HFF-Myc (cell line): ENCODE measurements at regions not wholly inside any gene's neighbourhood (a gene's known extent, or its start where the extent isn't known, plus 50 kb on each side); places are given as distances from the start of the nearest gene placed in this dataset.

Experiments used
- DNase-seq: peaks from one replicate; pipeline ENCODE4 v3.0.0-alpha.2; 2011; ENCODE audit warnings: low read depth; ENCODE audit errors: extremely low read depth
- H3K4me3 ChIP-seq: replicated peaks from 2 replicates; pipeline ENCODE4 v1.5.1; 2011; ENCODE audit warnings: low read depth, mild to moderate bottlenecking, control low read depth, low read length
- TF ChIP-seq, protein P1 (sequence below): IDR thresholded peaks from 2 replicates; pipeline ENCODE4 v1.5.1; 2012; ENCODE audit warnings: mild to moderate bottlenecking, low read depth, low read length, control low read depth; ENCODE audit errors: missing control alignments

DNA sequence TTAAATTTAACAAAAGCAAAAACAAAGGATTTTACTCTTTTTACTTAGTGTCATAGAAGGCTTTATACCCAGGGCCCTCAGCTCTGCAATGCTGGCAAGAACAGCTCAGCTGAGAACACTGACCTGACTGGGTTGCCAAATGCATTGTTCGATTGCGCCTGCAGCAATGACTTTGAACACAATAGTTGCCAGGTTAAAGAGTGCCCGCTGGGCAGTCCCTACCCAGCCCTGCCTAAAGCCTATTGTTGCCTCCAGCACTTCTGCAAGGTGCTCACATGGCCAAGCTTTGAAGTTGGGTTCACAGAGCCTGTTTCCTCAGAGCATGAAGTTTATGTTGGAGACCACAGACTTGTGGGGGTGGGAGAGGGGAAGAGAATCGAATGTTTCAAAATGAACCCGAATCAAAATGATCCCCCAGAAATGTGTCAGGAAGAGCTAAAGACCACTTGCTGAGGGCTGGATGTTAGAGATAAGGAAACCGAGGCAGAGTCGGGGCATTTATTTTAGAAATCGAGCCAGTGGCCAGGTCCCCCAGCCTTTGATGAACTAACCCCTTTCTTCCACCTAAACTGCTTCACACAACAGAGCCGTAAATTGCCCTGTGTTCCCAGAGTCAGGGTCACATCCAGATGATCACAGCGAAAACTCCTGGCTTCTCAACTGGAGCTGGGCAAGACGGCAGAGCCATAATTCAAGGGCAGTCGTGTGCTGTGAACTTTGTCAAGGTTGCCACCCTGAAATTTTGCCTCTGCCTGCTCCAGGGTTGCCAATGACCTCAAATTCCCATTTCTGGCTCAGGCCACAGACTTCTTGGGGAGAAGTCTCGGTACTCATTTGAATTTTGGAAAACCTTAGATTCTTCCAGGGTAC lies 55.0 kb downstream of the FOXA2 start:
- no peak overlapping the region for H3K4me3 ChIP-seq
- DNase-seq, result no peak

DNA sequence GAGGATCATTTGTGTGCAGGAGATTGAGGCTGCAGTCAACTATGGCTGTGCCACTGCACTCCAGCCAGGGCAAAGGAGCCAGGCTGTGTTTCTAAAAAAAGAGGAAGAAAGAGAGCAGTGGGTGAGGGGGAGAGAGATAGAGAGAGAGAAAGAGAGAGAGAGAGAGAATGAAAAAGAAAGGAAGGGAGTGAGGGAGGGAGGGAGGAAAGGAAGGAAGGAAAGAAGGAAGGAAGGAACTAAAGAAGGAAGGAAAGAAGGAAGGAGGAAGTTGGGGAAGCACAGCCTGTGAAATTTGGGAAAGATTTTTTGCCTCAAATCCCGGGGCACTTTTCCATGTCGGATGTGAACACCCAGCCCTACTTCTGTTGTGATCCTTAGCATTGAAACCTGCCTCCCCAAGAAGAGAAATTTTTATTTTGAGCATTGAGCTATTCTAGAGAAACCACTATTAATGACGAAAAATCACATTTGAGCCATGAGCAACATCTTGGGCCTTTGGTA lies 57.8 kb downstream of the FOXA2 start:
- TF ChIP-seq, protein P1, sequence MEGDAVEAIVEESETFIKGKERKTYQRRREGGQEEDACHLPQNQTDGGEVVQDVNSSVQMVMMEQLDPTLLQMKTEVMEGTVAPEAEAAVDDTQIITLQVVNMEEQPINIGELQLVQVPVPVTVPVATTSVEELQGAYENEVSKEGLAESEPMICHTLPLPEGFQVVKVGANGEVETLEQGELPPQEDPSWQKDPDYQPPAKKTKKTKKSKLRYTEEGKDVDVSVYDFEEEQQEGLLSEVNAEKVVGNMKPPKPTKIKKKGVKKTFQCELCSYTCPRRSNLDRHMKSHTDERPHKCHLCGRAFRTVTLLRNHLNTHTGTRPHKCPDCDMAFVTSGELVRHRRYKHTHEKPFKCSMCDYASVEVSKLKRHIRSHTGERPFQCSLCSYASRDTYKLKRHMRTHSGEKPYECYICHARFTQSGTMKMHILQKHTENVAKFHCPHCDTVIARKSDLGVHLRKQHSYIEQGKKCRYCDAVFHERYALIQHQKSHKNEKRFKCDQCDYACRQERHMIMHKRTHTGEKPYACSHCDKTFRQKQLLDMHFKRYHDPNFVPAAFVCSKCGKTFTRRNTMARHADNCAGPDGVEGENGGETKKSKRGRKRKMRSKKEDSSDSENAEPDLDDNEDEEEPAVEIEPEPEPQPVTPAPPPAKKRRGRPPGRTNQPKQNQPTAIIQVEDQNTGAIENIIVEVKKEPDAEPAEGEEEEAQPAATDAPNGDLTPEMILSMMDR, result no peak
- H3K4me3 ChIP-seq, result no peak overlapping the region
- no peak for DNase-seq

More for the DNA sequence above, 55.0 kb downstream of the FOXA2 start:
- TF ChIP-seq, protein P1, result no peak

DNA sequence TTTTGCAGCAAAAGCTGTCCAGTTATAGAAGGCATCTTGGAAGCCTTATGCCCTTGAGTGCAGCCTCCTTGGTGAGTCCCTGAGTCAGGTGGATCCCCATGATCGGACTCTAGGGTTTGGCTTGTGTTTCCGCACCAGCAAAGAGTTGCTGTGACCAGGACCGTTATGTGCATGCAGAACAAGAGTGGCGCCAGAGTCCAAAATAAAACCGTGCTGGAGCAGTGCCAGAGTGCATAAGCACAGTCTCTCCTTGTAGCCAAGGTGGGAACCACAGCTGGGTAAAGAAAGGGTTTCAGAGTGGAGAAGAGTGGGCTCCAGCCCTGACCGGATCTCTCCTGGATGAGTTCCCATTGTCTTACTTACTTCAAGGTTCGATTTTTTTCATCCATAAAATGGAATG lies 58.6 kb downstream of the FOXA2 start:
- TF ChIP-seq, protein P1, result no peak
- no peak overlapping the region for H3K4me3 ChIP-seq
- no peak for DNase-seq

DNA sequence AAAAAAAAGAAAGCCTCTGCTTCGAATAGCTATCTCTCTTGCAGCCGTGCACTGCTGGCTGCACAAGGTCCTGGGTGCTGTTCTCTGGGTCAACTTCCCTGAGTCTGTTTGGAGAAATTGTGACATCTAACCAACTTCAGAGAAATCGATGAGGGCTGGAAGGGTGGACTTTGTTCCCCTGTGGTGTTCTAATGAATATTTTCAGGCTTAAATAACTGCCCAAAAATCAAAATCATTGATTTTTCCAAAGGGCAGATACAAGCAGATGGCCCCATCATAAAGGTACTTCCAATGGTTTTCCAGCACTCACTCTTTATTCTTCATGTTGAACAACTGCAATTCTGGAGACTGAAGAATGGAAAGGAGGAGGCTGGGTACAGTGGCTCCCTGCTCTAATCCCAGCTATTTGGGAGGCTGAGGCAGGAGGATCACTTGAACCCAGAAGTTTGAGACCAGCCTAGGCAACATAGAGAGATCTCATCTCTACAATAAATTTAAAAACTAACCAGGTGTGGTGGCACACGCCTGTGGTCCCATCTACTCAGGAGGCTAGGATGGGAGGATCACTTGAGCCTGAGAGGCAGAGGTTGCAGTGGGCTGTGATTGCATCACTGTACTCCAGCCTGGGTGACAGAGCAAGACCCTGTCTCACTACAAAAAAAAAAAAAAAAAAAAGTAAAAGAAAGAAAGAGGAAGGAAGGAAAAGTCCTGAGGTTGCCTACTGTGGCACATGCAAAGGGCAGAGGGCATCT lies 59.1 kb downstream of the FOXA2 start:
- no peak overlapping the region for H3K4me3 ChIP-seq
- TF ChIP-seq, protein P1, result no peak
- DNase-seq, result no peak

DNA sequence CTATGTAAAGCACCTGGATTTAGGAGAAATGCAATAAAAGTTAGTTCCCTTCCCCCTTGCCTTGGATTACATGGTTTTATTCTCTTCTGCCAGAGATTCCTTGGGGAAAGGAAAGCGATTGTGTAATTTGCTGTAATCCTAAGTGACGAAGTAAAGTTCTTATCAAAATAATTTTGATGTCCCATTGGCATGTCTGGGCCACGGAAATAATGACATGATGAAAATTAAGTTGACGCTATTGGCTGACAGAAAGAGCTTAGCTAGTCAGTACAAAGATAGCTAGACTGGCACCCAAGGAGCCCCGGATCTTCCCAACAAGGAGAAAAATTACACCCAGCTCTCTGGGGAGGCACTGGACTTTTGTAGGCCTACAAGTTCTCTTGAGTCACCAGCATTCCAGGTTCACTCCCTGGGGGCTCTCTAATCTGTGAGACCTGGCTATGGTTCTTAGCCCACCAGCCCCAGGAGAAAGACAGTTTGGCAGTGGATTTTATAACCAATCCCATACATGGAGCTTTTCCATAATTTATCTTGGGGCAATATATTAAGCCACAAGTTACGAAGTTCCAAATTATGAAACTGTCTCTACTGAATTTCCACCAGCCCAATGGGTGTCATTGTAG lies 59.9 kb downstream of the FOXA2 start:
- TF ChIP-seq, protein P1, result no peak
- no peak overlapping the region for H3K4me3 ChIP-seq
- DNase-seq, result no peak

DNA sequence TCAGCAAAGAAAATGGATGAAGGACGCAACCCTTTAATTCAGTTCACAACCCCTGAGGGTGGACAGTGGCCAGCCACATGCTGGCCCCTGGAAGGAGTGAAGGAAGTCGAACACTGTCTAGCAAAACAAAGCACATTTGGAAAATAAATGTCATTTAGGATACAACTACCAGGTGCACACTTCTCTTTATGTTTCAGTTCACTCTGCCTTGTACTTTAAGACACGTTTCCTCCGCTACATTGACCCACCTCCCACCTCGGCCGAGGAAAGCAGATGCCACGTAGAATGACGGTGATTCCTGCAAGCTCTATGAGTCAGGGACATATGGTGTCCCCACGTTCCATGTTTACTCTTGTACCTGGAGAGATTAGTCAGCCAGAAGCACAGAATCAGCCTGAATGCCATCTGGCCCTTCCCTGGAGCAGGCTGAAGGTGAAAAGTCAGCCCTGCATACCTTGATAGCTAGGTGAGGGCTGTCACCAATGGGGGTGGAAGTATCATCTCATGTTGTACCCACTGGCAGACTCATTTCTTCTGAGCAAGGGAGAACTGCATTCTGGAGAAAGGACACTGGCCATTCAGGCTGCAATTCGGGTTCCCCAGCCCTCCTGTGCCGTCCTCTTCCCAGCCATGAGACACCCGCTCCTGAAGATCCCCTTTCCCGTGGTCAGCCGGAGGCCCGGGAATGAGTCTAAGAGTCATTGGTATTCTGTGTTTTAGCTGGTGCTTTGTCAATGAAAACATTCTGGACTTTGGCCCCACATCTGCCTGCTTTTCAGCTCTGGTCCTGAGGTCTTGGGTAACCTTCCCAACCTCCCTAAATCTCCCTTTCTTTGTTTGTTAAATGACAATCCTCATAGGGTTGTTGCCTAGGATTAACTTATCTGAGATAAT lies 60.6 kb downstream of the FOXA2 start:
- TF ChIP-seq, protein P1, result no peak
- DNase-seq, result no peak
- H3K4me3 ChIP-seq, result no peak overlapping the region
